NCI-H748 (cell line): ENCODE measurements at regions not wholly inside any gene's neighbourhood (a gene's known extent, or its start where the extent isn't known, plus 50 kb on each side); places are given as distances from the start of the nearest gene placed in this dataset.

Experiments used
- DNase-seq: peaks from one replicate; lab custom pipeline; 2025; ENCODE audit not compliant: unreplicated experiment; lab: John Stamatoyannopoulos, UW

GRCh38 chr12:107396991-107397390, 288.6 kb upstream of the PWP1 start:
- peak; percentile 18 for DNase-seq

- no peak for DNase-seq
Observed at GRCh38 chr12:107397890-107398500, 287.6 kb upstream of the PWP1 start.

- DNase-seq = no peak
Observed at GRCh38 chr12:107399046-107399445, 286.6 kb upstream of the PWP1 start.

GRCh38 chr12:107400686-107401447, 284.7 kb upstream of the PWP1 start:
- DNase-seq = peak; percentile 78

GRCh38 chr12:107402041-107403022, 283.3 kb upstream of the PWP1 start:
- peak; percentile 85 for DNase-seq

GRCh38 chr12:107404981-107405380, 280.6 kb upstream of the PWP1 start:
- peak; percentile 66 for DNase-seq

GRCh38 chr12:107405436-107405835, 280.2 kb upstream of the PWP1 start:
- DNase-seq = no peak

- DNase-seq = no peak
Observed at GRCh38 chr12:107406932-107407331, 278.7 kb upstream of the PWP1 start.

- no peak for DNase-seq
Observed at GRCh38 chr12:107411792-107412535, 273.6 kb upstream of the PWP1 start.

GRCh38 chr12:107415071-107415470, 270.5 kb upstream of the PWP1 start:
- DNase-seq = no peak

- DNase-seq = no peak
Observed at GRCh38 chr12:107415834-107416233, 269.8 kb upstream of the PWP1 start.

GRCh38 chr12:107417004-107417403, 268.6 kb upstream of the PWP1 start:
- DNase-seq = no peak

- DNase-seq = no peak
Observed at GRCh38 chr12:107418981-107419380, 266.6 kb upstream of the PWP1 start.

GRCh38 chr12:107423531-107423930, 262.1 kb upstream of the PWP1 start:
- DNase-seq = no peak

GRCh38 chr12:107429006-107429705, 256.4 kb upstream of the PWP1 start:
- peak; percentile 52 for DNase-seq

GRCh38 chr12:107431942-107432341, 253.7 kb upstream of the PWP1 start:
- DNase-seq = no peak

GRCh38 chr12:107435072-107435471, 250.5 kb upstream of the PWP1 start:
- no peak for DNase-seq

- peak; percentile 12 for DNase-seq
Observed at GRCh38 chr12:107435520-107435919, 250.1 kb upstream of the PWP1 start.

GRCh38 chr12:107436376-107436775, 249.2 kb upstream of the PWP1 start:
- DNase-seq = no peak

GRCh38 chr12:107436836-107437235, 248.8 kb upstream of the PWP1 start:
- DNase-seq = no peak
